ENCODE measurements at regions not wholly inside any gene's neighbourhood (a gene's known extent, or its start where the extent isn't known, plus 50 kb on each side); places are given as distances from the start of the nearest gene placed in this dataset.

DNA sequence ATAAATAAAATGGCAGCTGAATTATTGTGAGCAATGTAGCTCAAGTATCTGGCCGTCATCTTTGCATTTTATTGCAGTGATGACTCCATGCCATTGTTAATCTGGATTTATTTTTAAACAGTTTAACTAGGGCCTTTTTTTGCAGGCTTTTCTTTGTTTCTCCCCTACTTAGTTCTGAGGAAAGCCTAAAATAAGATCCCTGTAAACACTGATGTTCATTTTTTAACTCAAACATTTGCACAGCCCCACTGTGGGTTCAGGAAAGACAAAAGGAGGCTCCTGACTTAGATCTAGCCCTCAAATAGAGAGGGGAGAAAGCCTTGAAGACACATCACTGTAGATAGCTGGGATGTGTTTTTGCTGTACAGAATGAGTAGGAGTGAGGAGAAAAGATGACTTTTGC is 69.2 kb downstream of the PLEKHG1 start (continued):
- TF ChIP-seq FEZF1 (tag by site-specific recombination; IDR thresholded peaks at IDR 0.05) (peak; percentile 81), RBAK (tag by site-specific recombination; IDR thresholded peaks at IDR 0.05) (no peak), ZNF335 (tag by site-specific recombination; conservative IDR thresholded peaks at IDR 0.05) (peak; percentile 4; the same call in 1 of the 2 replicates), HOXA7 (CRISPR knock-in tag; IDR thresholded peaks at IDR 0.05; ENCODE audit: borderline replicate concordance) (no peak)
- TF ChIP-seq, protein P1, sequence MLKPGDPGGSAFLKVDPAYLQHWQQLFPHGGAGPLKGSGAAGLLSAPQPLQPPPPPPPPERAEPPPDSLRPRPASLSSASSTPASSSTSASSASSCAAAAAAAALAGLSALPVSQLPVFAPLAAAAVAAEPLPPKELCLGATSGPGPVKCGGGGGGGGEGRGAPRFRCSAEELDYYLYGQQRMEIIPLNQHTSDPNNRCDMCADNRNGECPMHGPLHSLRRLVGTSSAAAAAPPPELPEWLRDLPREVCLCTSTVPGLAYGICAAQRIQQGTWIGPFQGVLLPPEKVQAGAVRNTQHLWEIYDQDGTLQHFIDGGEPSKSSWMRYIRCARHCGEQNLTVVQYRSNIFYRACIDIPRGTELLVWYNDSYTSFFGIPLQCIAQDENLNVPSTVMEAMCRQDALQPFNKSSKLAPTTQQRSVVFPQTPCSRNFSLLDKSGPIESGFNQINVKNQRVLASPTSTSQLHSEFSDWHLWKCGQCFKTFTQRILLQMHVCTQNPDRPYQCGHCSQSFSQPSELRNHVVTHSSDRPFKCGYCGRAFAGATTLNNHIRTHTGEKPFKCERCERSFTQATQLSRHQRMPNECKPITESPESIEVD (tag by site-specific recombination; IDR thresholded peaks at IDR 0.05), result peak; percentile 5

DNA sequence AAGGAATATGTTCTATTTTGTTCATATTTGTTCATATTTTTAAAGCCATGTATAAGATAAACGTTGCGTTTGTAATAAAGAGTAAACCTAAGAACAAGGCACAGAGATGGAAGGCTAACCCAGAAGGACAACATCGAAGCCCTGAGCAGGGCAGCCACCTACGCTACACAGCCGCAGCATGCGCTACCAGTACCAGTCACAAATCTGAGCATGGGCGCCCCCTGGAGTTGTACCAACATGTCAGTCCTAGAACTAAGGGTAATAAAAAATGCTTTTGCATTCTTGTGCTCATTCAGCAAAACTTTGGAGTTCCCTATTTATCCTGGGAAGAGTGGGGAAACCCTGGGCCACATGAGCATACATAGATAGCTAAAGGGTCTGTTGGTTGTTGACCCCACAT is 70.6 kb downstream of the PLEKHG1 start:
- Histone ChIP-seq H3K36me3 (ENCODE audit: control insufficient read depth in 2 of 2, insufficient read depth in 1 of 2, low read length in 2 of 2) (no peaks in the 10 kb centered on the region), H3K4me3 (ENCODE audit: low read depth, low read length) (no peak overlapping the region), H3K9me3 (ENCODE audit: control insufficient read depth, insufficient read depth, low read depth, low read length) (no peaks in the 10 kb centered on the region), H3K4me1 (ENCODE audit: control insufficient read depth, insufficient read depth, low read length) (peaks cover 24% of the 10 kb centered on the region), H3K27ac (ENCODE audit: extremely low read depth, low read depth, low read length) (no peak overlapping the region)
- ChIA-PET CTCF (no interaction called here), POLR2A (no interaction called here)
- TF ChIP-seq, protein P2, sequence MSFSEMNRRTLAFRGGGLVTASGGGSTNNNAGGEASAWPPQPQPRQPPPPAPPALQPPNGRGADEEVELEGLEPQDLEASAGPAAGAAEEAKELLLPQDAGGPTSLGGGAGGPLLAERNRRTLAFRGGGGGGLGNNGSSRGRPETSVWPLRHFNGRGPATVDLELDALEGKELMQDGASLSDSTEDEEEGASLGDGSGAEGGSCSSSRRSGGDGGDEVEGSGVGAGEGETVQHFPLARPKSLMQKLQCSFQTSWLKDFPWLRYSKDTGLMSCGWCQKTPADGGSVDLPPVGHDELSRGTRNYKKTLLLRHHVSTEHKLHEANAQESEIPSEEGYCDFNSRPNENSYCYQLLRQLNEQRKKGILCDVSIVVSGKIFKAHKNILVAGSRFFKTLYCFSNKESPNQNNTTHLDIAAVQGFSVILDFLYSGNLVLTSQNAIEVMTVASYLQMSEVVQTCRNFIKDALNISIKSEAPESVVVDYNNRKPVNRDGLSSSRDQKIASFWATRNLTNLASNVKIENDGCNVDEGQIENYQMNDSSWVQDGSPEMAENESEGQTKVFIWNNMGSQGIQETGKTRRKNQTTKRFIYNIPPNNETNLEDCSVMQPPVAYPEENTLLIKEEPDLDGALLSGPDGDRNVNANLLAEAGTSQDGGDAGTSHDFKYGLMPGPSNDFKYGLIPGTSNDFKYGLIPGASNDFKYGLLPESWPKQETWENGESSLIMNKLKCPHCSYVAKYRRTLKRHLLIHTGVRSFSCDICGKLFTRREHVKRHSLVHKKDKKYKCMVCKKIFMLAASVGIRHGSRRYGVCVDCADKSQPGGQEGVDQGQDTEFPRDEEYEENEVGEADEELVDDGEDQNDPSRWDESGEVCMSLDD (tag by site-specific recombination; IDR thresholded peaks at IDR 0.05), result no peak
- no peak for TF ChIP-seq REPIN1 (tag by site-specific recombination; IDR thresholded peaks at IDR 0.05; ENCODE audit: low read depth)

DNA sequence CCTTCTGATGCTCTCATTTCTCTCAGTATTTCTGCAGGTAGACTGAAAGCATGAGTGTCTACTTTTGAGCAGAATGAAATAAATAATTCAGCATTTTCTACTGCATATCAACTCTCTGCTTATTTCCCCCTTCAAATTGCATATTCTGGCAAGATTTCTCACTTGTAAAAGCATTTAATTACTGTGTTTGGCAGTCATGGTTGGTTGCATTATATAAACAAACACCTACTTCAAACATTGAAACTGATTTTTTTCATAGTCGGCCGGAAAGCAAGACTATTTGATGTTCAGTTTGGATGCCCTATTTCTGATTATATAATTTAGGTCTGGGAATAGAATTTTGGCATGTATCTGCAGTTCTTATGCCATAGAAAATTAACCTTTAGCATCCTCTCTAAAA is 73.1 kb downstream of the PLEKHG1 start:
- Histone ChIP-seq H3K9me3 (ENCODE audit: control insufficient read depth, insufficient read depth, low read depth, low read length) (no peaks in the 10 kb centered on the region), H3K4me1 (ENCODE audit: control insufficient read depth, insufficient read depth, low read length) (peaks cover 24% of the 10 kb centered on the region), H3K4me3 (ENCODE audit: low read depth, low read length) (no peak overlapping the region), H3K36me3 (ENCODE audit: control insufficient read depth in 2 of 2, insufficient read depth in 1 of 2, low read length in 2 of 2) (no peaks in the 10 kb centered on the region), H3K27ac (ENCODE audit: extremely low read depth, low read depth, low read length) (no peak overlapping the region)
- CTCF ChIA-PET, result interaction anchor here (1.8 kb wide), 1 partner anchor 14 kb away, joined by 21 read pairs; no protein-coding TSS in a partner anchor
- POLR2A ChIA-PET, result no interaction called here
- TF ChIP-seq BCL11B (tag by site-specific recombination; IDR thresholded peaks at IDR 0.05; ENCODE audit: low read depth) (0 out of 2 replicates have a peak, but pooled peaks have one; percentile 19), ZFP3 (tag by site-specific recombination; IDR thresholded peaks at IDR 0.05; ENCODE audit: low read depth) (no peak), GLI4 (tag by site-specific recombination; IDR thresholded peaks at IDR 0.05) (no peak), ZNF155 (tag by site-specific recombination; IDR thresholded peaks at IDR 0.05) (no peak), ZSCAN16 (tag by site-specific recombination; IDR thresholded peaks at IDR 0.05) (no peak), ZNF37A (tag by site-specific recombination; IDR thresholded peaks at IDR 0.05) (no peak), ZNF138 (tag by site-specific recombination; IDR thresholded peaks at IDR 0.05; ENCODE audit: borderline replicate concordance) (no peak), GFI1B (tag by site-specific recombination; IDR thresholded peaks at IDR 0.05) (peak; percentile 94), ZNF311 (tag by site-specific recombination; IDR thresholded peaks at IDR 0.05; ENCODE audit: borderline replicate concordance) (no peak), ZBTB20 (tag by site-specific recombination; IDR thresholded peaks at IDR 0.05) (no peak), ZNF214 (tag by site-specific recombination; IDR thresholded peaks at IDR 0.05; ENCODE audit: borderline replicate concordance) (no peak), ZEB2 (tag by site-specific recombination; IDR thresholded peaks at IDR 0.05) (no peak), BCL11A (tag by site-specific recombination; IDR thresholded peaks at IDR 0.05; ENCODE audit: low read depth) (0 out of 2 replicates have a peak, but pooled peaks have one; percentile 23), ZBTB8A (tag by site-specific recombination; IDR thresholded peaks at IDR 0.05) (no peak)
- TF ChIP-seq, protein P3, sequence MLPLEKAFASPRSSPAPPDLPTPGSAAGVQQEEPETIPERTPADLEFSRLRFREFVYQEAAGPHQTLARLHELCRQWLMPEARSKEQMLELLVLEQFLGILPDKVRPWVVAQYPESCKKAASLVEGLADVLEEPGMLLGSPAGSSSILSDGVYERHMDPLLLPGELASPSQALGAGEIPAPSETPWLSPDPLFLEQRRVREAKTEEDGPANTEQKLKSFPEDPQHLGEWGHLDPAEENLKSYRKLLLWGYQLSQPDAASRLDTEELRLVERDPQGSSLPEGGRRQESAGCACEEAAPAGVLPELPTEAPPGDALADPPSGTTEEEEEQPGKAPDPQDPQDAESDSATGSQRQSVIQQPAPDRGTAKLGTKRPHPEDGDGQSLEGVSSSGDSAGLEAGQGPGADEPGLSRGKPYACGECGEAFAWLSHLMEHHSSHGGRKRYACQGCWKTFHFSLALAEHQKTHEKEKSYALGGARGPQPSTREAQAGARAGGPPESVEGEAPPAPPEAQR (tag by site-specific recombination; IDR thresholded peaks at IDR 0.05), result no peak
- TF ChIP-seq, protein P4, sequence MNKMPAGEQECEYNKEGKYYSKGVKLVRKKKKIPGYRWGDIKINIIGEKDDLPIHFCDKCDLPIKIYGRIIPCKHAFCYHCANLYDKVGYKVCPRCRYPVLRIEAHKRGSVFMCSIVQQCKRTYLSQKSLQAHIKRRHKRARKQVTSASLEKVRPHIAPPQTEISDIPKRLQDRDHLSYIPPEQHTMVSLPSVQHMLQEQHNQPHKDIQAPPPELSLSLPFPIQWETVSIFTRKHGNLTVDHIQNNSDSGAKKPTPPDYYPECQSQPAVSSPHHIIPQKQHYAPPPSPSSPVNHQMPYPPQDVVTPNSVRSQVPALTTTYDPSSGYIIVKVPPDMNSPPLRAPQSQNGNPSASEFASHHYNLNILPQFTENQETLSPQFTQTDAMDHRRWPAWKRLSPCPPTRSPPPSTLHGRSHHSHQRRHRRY (tag by site-specific recombination; IDR thresholded peaks at IDR 0.05), result no peak
- TF ChIP-seq, protein P5, sequence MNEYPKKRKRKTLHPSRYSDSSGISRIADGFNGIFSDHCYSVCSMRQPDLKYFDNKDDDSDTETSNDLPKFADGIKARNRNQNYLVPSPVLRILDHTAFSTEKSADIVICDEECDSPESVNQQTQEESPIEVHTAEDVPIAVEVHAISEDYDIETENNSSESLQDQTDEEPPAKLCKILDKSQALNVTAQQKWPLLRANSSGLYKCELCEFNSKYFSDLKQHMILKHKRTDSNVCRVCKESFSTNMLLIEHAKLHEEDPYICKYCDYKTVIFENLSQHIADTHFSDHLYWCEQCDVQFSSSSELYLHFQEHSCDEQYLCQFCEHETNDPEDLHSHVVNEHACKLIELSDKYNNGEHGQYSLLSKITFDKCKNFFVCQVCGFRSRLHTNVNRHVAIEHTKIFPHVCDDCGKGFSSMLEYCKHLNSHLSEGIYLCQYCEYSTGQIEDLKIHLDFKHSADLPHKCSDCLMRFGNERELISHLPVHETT (tag by site-specific recombination; IDR thresholded peaks at IDR 0.05), result no peak
- TF ChIP-seq, protein P6, sequence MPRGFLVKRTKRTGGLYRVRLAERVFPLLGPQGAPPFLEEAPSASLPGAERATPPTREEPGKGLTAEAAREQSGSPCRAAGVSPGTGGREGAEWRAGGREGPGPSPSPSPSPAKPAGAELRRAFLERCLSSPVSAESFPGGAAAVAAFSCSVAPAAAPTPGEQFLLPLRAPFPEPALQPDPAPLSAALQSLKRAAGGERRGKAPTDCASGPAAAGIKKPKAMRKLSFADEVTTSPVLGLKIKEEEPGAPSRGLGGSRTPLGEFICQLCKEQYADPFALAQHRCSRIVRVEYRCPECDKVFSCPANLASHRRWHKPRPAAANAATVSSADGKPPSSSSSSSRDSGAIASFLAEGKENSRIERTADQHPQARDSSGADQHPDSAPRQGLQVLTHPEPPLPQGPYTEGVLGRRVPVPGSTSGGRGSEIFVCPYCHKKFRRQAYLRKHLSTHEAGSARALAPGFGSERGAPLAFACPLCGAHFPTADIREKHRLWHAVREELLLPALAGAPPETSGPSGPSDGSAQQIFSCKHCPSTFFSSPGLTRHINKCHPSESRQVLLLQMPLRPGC (tag by site-specific recombination; IDR thresholded peaks at IDR 0.05), result no peak
